Right cardiac atrium (tissue), 5 donors: ENCODE measurements at regions not wholly inside any gene's neighbourhood (a gene's known extent, or its start where the extent isn't known, plus 50 kb on each side); places are given as distances from the start of the nearest gene placed in this dataset.

Experiments
- ATAC-seq, 2 donors: fragments of 200-7000 bp; cut with Tn5 transposase; one replicate each; pipeline versions ENCODE4 v1.8.0 to v1.9.1; 2020; ENCODE audit warnings: moderate library complexity in 2 of 2, mild to moderate bottlenecking in 1 of 2
- DNase-seq, 3 donors: peaks; one replicate each; pipeline ENCODE4 v3.0.0-alpha.2; 2020
- H3K27ac ChIP-seq: one replicate; pipeline ENCODE4 v1.5.1; 2013; ENCODE audit warnings: mild to moderate bottlenecking, low read length, control low read depth, moderate library complexity
- H3K27me3 ChIP-seq: one replicate; pipeline ENCODE4 v1.6.1; 2013; ENCODE audit not compliant: control insufficient read depth, insufficient read depth
- H3K4me1 ChIP-seq: one replicate; pipeline ENCODE4 v1.6.1; 2013; ENCODE audit warnings: low read length; ENCODE audit not compliant: control insufficient read depth, insufficient read depth
- H3K4me3 ChIP-seq: one replicate; pipeline ENCODE4 v1.5.1; 2013; ENCODE audit warnings: low read length, control low read depth
- H3K9me3 ChIP-seq: one replicate; pipeline ENCODE4 v1.6.1; 2013; ENCODE audit warnings: low read length; ENCODE audit not compliant: control insufficient read depth
- WGBS: extraction: QIAGEN DNeasy Blood & Tissue Kit; methylation state at CpG from one replicate; pipeline ENCODE4 v1.1.7; 2013; 5-methylcytosine and 5-hydroxymethylcytosine counted together
- intact Hi-C, 4 donors: fragments of 100-400 bp; cut with DNase I; formaldehyde crosslinking; loops; one replicate each; pipeline versions ENCODE4 v1.11.0 to v1.14.0; 2022 to 2023
- donor health status: healthy with polysubstance abuse.
- donor health status: DM: no; HTN: yes; CAD: no.
- donor health status: DM: no; HTN: no; CAD: no.
- donor health status: DM: no; HTN: yes; CAD: no; lungs with severe emphysema.
- donor health status: DM: yes; HTN: yes; CAD: no.

- no peak for ATAC-seq
- Histone ChIP-seq H3K4me3 (no peak overlapping the region), H3K9me3 (no peaks in the 10 kb centered on the region), H3K27ac (no peak overlapping the region), H3K4me1 (no peaks in the 10 kb centered on the region), H3K27me3 (no peaks in the 10 kb centered on the region)
- intact Hi-C loops = no loop called here
- 87% methylated on average over 4 of the region's 4 CpGs for WGBS
- no peak for DNase-seq
These were observed 1504.4 kb upstream of the CADM2 start for GRCh38 chr3:83454353-83454752.

GRCh38 chr3:83457551-83457950, 1501.2 kb upstream of the CADM2 start:
- Histone ChIP-seq H3K4me1 (no peaks in the 10 kb centered on the region), H3K4me3 (no peak overlapping the region), H3K9me3 (no peaks in the 10 kb centered on the region), H3K27me3 (no peaks in the 10 kb centered on the region), H3K27ac (no peak overlapping the region)
- ATAC-seq (no peak), DNase-seq (no peak)
- WGBS = 17% methylated on average over 2 of the region's 2 CpGs
- intact Hi-C loops = no loop called here

- H3K9me3 ChIP-seq = no peaks in the 10 kb centered on the region
- H3K4me3 ChIP-seq = no peak overlapping the region
- H3K4me1 ChIP-seq = no peaks in the 10 kb centered on the region
- intact Hi-C loops = no loop called here
- H3K27ac ChIP-seq = no peak overlapping the region
- ATAC-seq (no peak), DNase-seq (no peak)
- WGBS = 52% methylated on average over 2 of the region's 2 CpGs
- H3K27me3 ChIP-seq = no peaks in the 10 kb centered on the region
These were observed 1498.7 kb upstream of the CADM2 start for GRCh38 chr3:83460052-83460451.

GRCh38 chr3:83461411-83461810, 1497.4 kb upstream of the CADM2 start:
- no peak for DNase-seq
- H3K27me3 ChIP-seq = no peaks in the 10 kb centered on the region
- H3K27ac ChIP-seq = no peak overlapping the region
- intact Hi-C loops = no loop called here
- H3K4me3 ChIP-seq = no peak overlapping the region
- ATAC-seq = no peak
- no peaks in the 10 kb centered on the region for H3K9me3 ChIP-seq
- H3K4me1 ChIP-seq = no peaks in the 10 kb centered on the region
- 60% methylated on average over 1 of the region's 1 CpG for WGBS

GRCh38 chr3:83477563-83477962, 1481.2 kb upstream of the CADM2 start:
- intact Hi-C loops = no loop called here
- Histone ChIP-seq H3K9me3 (no peaks in the 10 kb centered on the region), H3K27me3 (no peaks in the 10 kb centered on the region), H3K4me3 (no peak overlapping the region), H3K4me1 (no peaks in the 10 kb centered on the region), H3K27ac (no peak overlapping the region)
- DNase-seq (no peak), ATAC-seq (no peak)
- 92% methylated on average over 13 of the region's 13 CpGs for WGBS

GRCh38 chr3:83482402-83483070, 1476.3 kb upstream of the CADM2 start:
- 69% methylated on average over 4 of the region's 4 CpGs for WGBS
- Histone ChIP-seq H3K9me3 (no peaks in the 10 kb centered on the region), H3K27me3 (no peaks in the 10 kb centered on the region), H3K4me3 (no peak overlapping the region), H3K4me1 (no peaks in the 10 kb centered on the region), H3K27ac (no peak overlapping the region)
- DNase-seq = no peak
- intact Hi-C loops = no loop called here
- no peak for ATAC-seq

GRCh38 chr3:83496462-83496861, 1462.3 kb upstream of the CADM2 start:
- DNase-seq (no peak), ATAC-seq (no peak)
- Histone ChIP-seq H3K4me3 (no peak overlapping the region), H3K27me3 (no peaks in the 10 kb centered on the region), H3K4me1 (no peaks in the 10 kb centered on the region), H3K27ac (no peak overlapping the region), H3K9me3 (no peaks in the 10 kb centered on the region)
- intact Hi-C loops = no loop called here
- 25% methylated on average over 1 of the region's 1 CpG for WGBS

GRCh38 chr3:83498361-83499016, 1460.3 kb upstream of the CADM2 start:
- WGBS = 67% methylated on average over 1 of the region's 1 CpG
- Histone ChIP-seq H3K27me3 (no peaks in the 10 kb centered on the region), H3K4me3 (no peak overlapping the region), H3K9me3 (no peaks in the 10 kb centered on the region), H3K27ac (no peak overlapping the region), H3K4me1 (no peaks in the 10 kb centered on the region)
- no peak for ATAC-seq
- intact Hi-C loops = no loop called here
- DNase-seq = no peak

GRCh38 chr3:83500422-83500821, 1458.4 kb upstream of the CADM2 start:
- H3K9me3 ChIP-seq = no peaks in the 10 kb centered on the region
- ATAC-seq (no peak), DNase-seq (no peak)
- no peak overlapping the region for H3K27ac ChIP-seq
- intact Hi-C loops = no loop called here
- H3K4me3 ChIP-seq = no peak overlapping the region
- H3K4me1 ChIP-seq = no peaks in the 10 kb centered on the region
- no peaks in the 10 kb centered on the region for H3K27me3 ChIP-seq
- WGBS = 84% methylated on average over 7 of the region's 7 CpGs

- H3K4me3 ChIP-seq = no peak overlapping the region
- intact Hi-C loops = no loop called here
- DNase-seq (no peak), ATAC-seq (no peak)
- H3K4me1 ChIP-seq = no peaks in the 10 kb centered on the region
- H3K27ac ChIP-seq = no peak overlapping the region
- H3K9me3 ChIP-seq = no peaks in the 10 kb centered on the region
- 65% methylated on average over 2 of the region's 2 CpGs for WGBS
- H3K27me3 ChIP-seq = no peaks in the 10 kb centered on the region
These were observed 1457.9 kb upstream of the CADM2 start for GRCh38 chr3:83500931-83501330.

GRCh38 chr3:83513051-83513450, 1445.7 kb upstream of the CADM2 start:
- ATAC-seq = no peak
- H3K27ac ChIP-seq = no peak overlapping the region
- H3K9me3 ChIP-seq = no peaks in the 10 kb centered on the region
- H3K4me1 ChIP-seq = no peaks in the 10 kb centered on the region
- no peak for DNase-seq
- H3K27me3 ChIP-seq = no peaks in the 10 kb centered on the region
- intact Hi-C loops = no loop called here
- no peak overlapping the region for H3K4me3 ChIP-seq
- whole genome bisulfite sequencing = 57% methylated on average over 2 of the region's 2 CpGs

- intact Hi-C loops = no loop called here
- WGBS = 57% methylated on average over 3 of the region's 3 CpGs
- DNase-seq (no peak), ATAC-seq (no peak)
- Histone ChIP-seq H3K27ac (no peak overlapping the region), H3K9me3 (no peaks in the 10 kb centered on the region), H3K4me1 (no peaks in the 10 kb centered on the region), H3K27me3 (no peaks in the 10 kb centered on the region), H3K4me3 (no peak overlapping the region)
These were observed 1445.1 kb upstream of the CADM2 start for GRCh38 chr3:83513677-83514076.
